ENCODE measurements at regions not wholly inside any gene's neighbourhood (a gene's known extent, or its start where the extent isn't known, plus 50 kb on each side); places are given as distances from the start of the nearest gene placed in this dataset.

DNA sequence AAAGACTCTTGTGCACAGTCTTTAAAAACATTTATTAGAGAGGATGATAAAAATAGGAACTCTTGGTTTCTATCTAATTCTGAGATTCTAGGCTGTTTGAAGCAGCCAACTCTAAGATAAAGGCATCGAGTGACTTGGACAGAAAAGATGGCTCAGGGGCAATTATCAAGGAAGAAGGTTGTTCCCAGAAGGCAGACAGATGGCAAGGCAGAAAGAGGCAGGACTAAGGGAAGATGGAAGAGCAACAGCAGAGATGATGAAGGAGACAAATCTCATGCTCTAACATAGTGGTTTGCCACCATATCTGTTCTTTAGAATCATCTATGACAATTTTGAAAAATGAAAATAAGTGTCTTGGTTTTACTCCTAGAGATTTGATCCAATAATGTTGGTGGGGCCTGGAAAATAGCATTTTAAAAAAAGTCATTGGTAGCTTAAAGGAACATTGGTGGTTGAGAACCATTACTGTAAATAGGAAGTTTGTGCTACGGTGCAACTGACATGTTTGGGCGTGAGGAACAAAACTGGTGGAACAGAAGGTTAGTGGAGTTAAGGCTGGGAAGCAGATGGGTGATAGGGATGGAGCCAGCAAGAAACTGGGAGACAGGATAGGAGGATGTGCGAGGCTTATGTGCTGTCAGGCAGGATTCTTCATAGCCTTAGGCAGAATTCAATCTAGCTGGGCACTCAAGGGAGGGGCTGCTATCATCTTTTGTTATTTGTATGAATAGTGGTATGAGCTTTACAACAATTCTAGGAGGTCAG is 751.1 kb downstream of the DHX35 start:
- no peak for FAIRE-seq

More for the DNA sequence above, 751.1 kb downstream of the DHX35 start:
- Histone ChIP-seq H3K4me2 (ENCODE audit: insufficient read depth, low read length) (no peak overlapping the region), H4K20me1 (replicated peaks; ENCODE audit: control insufficient read depth, extremely low read depth, insufficient read depth, low read length) (no peaks in the 10 kb centered on the region), H3K27ac (ENCODE audit: insufficient read depth, low read depth, low read length) (no peak overlapping the region), H3K36me3 (ENCODE audit: control insufficient read depth in 2 of 2, extremely low read depth in 1 of 2, insufficient read depth in 2 of 2, low read length in 2 of 2) (no peaks in the 10 kb centered on the region), H3K4me1 (ENCODE audit: control insufficient read depth, extremely low read depth, insufficient read depth, low read length) (no peaks in the 10 kb centered on the region), H3K9ac (replicated peaks; ENCODE audit: extremely low read depth, insufficient read depth, low read length) (no peak overlapping the region), H3K79me2 (ENCODE audit: control insufficient read depth, insufficient read depth, low read length) (no peaks in the 10 kb centered on the region), H3K9me1 (replicated peaks; ENCODE audit: control insufficient read depth, extremely low read depth, insufficient read depth, low read length) (no peaks in the 10 kb centered on the region), H2AFZ (ENCODE audit: low read depth, low read length) (no peak overlapping the region), H3K9me3 (replicated peaks; ENCODE audit: control insufficient read depth, insufficient read depth, low read length) (no peaks in the 10 kb centered on the region), H3K27me3 (ENCODE audit: control insufficient read depth in 2 of 2, insufficient read depth in 2 of 2, low read length in 2 of 2) (no peaks in the 10 kb centered on the region), H3K4me3 (replicated peaks in 1 of 3; ENCODE audit: insufficient read depth in 1 of 3, low read depth in 1 of 3, low read length in 3 of 3) (no peak overlapping the region)
- CTCF ChIA-PET = no interaction called here
- POLR2A ChIA-PET = no interaction called here
- dilution Hi-C loops (cut with MboI; ENCODE audit: extremely low pct_ligation_motif_present, low sequenced_read_pairs) (no loop called here), intact Hi-C loops (cut with micrococcal nuclease) (no loop called here)
- no TSS peak for BruUV-seq (replicated peaks)
- no peak for TF ChIP-seq EZH2 (IDR thresholded peaks at IDR 0.05; ENCODE audit: borderline replicate concordance, low read depth, low read length, severe bottlenecking)
- TF ChIP-seq, protein P1, sequence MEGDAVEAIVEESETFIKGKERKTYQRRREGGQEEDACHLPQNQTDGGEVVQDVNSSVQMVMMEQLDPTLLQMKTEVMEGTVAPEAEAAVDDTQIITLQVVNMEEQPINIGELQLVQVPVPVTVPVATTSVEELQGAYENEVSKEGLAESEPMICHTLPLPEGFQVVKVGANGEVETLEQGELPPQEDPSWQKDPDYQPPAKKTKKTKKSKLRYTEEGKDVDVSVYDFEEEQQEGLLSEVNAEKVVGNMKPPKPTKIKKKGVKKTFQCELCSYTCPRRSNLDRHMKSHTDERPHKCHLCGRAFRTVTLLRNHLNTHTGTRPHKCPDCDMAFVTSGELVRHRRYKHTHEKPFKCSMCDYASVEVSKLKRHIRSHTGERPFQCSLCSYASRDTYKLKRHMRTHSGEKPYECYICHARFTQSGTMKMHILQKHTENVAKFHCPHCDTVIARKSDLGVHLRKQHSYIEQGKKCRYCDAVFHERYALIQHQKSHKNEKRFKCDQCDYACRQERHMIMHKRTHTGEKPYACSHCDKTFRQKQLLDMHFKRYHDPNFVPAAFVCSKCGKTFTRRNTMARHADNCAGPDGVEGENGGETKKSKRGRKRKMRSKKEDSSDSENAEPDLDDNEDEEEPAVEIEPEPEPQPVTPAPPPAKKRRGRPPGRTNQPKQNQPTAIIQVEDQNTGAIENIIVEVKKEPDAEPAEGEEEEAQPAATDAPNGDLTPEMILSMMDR (IDR thresholded peaks at IDR 0.05; ENCODE audit: extremely low read depth in 1 of 2, insufficient read depth in 1 of 2, low read depth in 1 of 2, low read length in 2 of 2) = no peak
- no peak for TF ChIP-seq GATA2 (IDR thresholded peaks at IDR 0.05; ENCODE audit: insufficient read depth, insufficient read length, low read depth, low read length)
- no peak for TF ChIP-seq MYC (IDR thresholded peaks at IDR 0.05; ENCODE audit: low read depth, low read length)
- TF ChIP-seq, protein P2, sequence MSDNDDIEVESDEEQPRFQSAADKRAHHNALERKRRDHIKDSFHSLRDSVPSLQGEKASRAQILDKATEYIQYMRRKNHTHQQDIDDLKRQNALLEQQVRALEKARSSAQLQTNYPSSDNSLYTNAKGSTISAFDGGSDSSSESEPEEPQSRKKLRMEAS (IDR thresholded peaks at IDR 0.05; ENCODE audit: insufficient read depth, insufficient read length) = no peak
- no peak for TF ChIP-seq JUN (IDR thresholded peaks at IDR 0.05; ENCODE audit: borderline replicate concordance, insufficient read depth, insufficient read length, low read depth)
- TF ChIP-seq FOS (IDR thresholded peaks at IDR 0.05; ENCODE audit: borderline replicate concordance, insufficient read depth, low read length) = no peak
- TF ChIP-seq POLR2AphosphoS5 (IDR thresholded peaks at IDR 0.05; ENCODE audit: insufficient read depth, low read depth, low read length) = no peak
- TF ChIP-seq POLR2A (IDR thresholded peaks at IDR 0.05; ENCODE audit: low read depth, low read length) = no peak
- no peak for DNase-seq (ENCODE audit: low read depth, low spot score)
